NCI-H524 treated with DMSO at 0.1 percent for 48 hours (cell line): ENCODE measurements at regions not wholly inside any gene's neighbourhood (a gene's known extent, or its start where the extent isn't known, plus 50 kb on each side); places are given as distances from the start of the nearest gene placed in this dataset.
"Not testable (repeated sequence)": the region's sequence is repeated elsewhere in the genome, so short reads cannot be mapped to it uniquely, and the experiment has no call there.

Source experiments
- DNase-seq: peaks from one replicate; lab custom pipeline; 2025; lab: John Stamatoyannopoulos, UW

GRCh38 chr2:184205048-184205596 is 393.2 kb upstream of the ZNF804A start:
- no peak for DNase-seq

GRCh38 chr2:184206045-184206444 is 392.3 kb upstream of the ZNF804A start:
- no peak for DNase-seq

- DNase-seq: no peak
Observed at GRCh38 chr2:184210329-184210728, 388.0 kb upstream of the ZNF804A start.

- no peak for DNase-seq
Observed at GRCh38 chr2:184215745-184216144, 382.6 kb upstream of the ZNF804A start.

- no peak for DNase-seq
Observed at GRCh38 chr2:184256611-184257010, 341.7 kb upstream of the ZNF804A start.

- DNase-seq: no peak
Observed at GRCh38 chr2:184261331-184261730, 337.0 kb upstream of the ZNF804A start.

GRCh38 chr2:184261818-184262217 is 336.5 kb upstream of the ZNF804A start:
- DNase-seq: no peak

- no peak for DNase-seq
Observed at GRCh38 chr2:184268900-184269477, 329.3 kb upstream of the ZNF804A start.

- no peak for DNase-seq
Observed at GRCh38 chr2:184270660-184271059, 327.7 kb upstream of the ZNF804A start.

GRCh38 chr2:184272056-184272455 is 326.3 kb upstream of the ZNF804A start:
- DNase-seq: no peak

- no peak for DNase-seq
Observed at GRCh38 chr2:184294831-184295230, 303.5 kb upstream of the ZNF804A start.

- DNase-seq: no peak
Observed at GRCh38 chr2:184297085-184297484, 301.2 kb upstream of the ZNF804A start.

GRCh38 chr2:184302506-184302905 is 295.8 kb upstream of the ZNF804A start:
- no peak for DNase-seq

GRCh38 chr2:184304006-184304405 is 294.3 kb upstream of the ZNF804A start:
- DNase-seq: no peak

GRCh38 chr2:184305105-184305504 is 293.2 kb upstream of the ZNF804A start:
- no peak for DNase-seq

GRCh38 chr2:184308706-184309105 is 289.6 kb upstream of the ZNF804A start:
- no peak for DNase-seq

GRCh38 chr2:184312970-184313369 is 285.4 kb upstream of the ZNF804A start:
- no peak for DNase-seq

GRCh38 chr2:184314829-184315228 is 283.5 kb upstream of the ZNF804A start:
- DNase-seq: no peak

- DNase-seq: no peak
Observed at GRCh38 chr2:184316921-184317320, 281.4 kb upstream of the ZNF804A start.

GRCh38 chr2:184322615-184323014 is 275.7 kb upstream of the ZNF804A start:
- no peak for DNase-seq

GRCh38 chr2:184326066-184326465 is 272.3 kb upstream of the ZNF804A start:
- peak; percentile 49 for DNase-seq

GRCh38 chr2:184327805-184328204 is 270.5 kb upstream of the ZNF804A start:
- not testable (repeated sequence) for DNase-seq

- DNase-seq: not testable (repeated sequence)
Observed at GRCh38 chr2:184330561-184330960, 267.8 kb upstream of the ZNF804A start.

GRCh38 chr2:184336688-184337087 is 261.6 kb upstream of the ZNF804A start:
- DNase-seq: no peak
